MM.1S (cell line): ENCODE measurements at regions not wholly inside any gene's neighbourhood (a gene's known extent, or its start where the extent isn't known, plus 50 kb on each side); places are given as distances from the start of the nearest gene placed in this dataset.

Experiments used
- CTCF ChIP-seq: fragments of 300-600 bp; sonication (generic); IDR thresholded peaks from 2 replicates; pipeline ENCODE4 v1.5.1; 2016; ENCODE audit warnings: antibody characterized with exemption, low read length, mixed read lengths
- EZH2 ChIP-seq: fragments of 300-600 bp; sonication (generic); optimal IDR thresholded peaks from 2 replicates; pipeline ENCODE3; 2017; ENCODE audit warnings: low read depth, mild to moderate bottlenecking, antibody characterized with exemption, low read length, mixed read lengths
- EZH2phosphoT487 ChIP-seq: fragments of 300-600 bp; sonication (generic); IDR thresholded peaks from 2 replicates; pipeline ENCODE4 v1.6.1; 2018; ENCODE audit warnings: antibody characterized with exemption, low read length

- TF ChIP-seq CTCF (no peak), EZH2 (no peak), EZH2phosphoT487 (no peak)
Measured at GRCh38 chr16:72658888-72659717, 388.8 kb downstream of the ZFHX3 start.
